Neural cell (in vitro differentiated cells): ENCODE measurements at regions not wholly inside any gene's neighbourhood (a gene's known extent, or its start where the extent isn't known, plus 50 kb on each side); places are given as distances from the start of the nearest gene placed in this dataset.
"Not testable (repeated sequence)": the region's sequence is repeated elsewhere in the genome, so short reads cannot be mapped to it uniquely, and the experiment has no call there.

Experiments
- H2AFZ ChIP-seq: fragments of 200-600, 300-800 bp; sonication (generic), shearing (Covaris generic); 2 replicates; pipeline ENCODE4 v1.6.0; 2014; ENCODE audit warnings: low read depth, mild to moderate bottlenecking, antibody characterized with exemption, low read length, moderate library complexity
- H3F3A ChIP-seq: fragments of 200-600 bp; shearing (Covaris generic); 2 replicates; pipeline ENCODE4 v1.6.1; 2016; ENCODE audit warnings: mild to moderate bottlenecking, moderate library complexity, mixed read lengths, antibody characterized with exemption, low read length; ENCODE audit not compliant: insufficient read depth, poor library complexity, severe bottlenecking
- H3K27ac ChIP-seq: fragments of 200-600, 300-800 bp; sonication (generic), shearing (Covaris generic); 2 replicates; pipeline ENCODE4 v1.5.1; 2014; ENCODE audit warnings: mild to moderate bottlenecking, low read length, moderate library complexity
- H3K27me3 ChIP-seq: fragments of 300-800, 200-600 bp; sonication (generic), shearing (Covaris generic); 2 replicates; pipeline ENCODE4 v1.6.0; 2014; ENCODE audit warnings: mild to moderate bottlenecking, low read depth, low read length, moderate library complexity; ENCODE audit not compliant: insufficient read depth
- H3K36me3 ChIP-seq: fragments of 300-800, 200-600 bp; sonication (generic), shearing (Covaris generic); 2 replicates; pipeline ENCODE4 v1.5.1; 2014; ENCODE audit warnings: mild to moderate bottlenecking, antibody characterized with exemption, low read length, moderate library complexity; ENCODE audit not compliant: insufficient read depth
- H3K4me2 ChIP-seq: fragments of 300-800, 200-600 bp; sonication (generic), shearing (Covaris generic); 2 replicates; pipeline ENCODE4 v1.6.0; 2014; ENCODE audit warnings: mild to moderate bottlenecking, low read length
- H3K4me3 ChIP-seq: fragments of 300-800, 200-600 bp; sonication (generic), shearing (Covaris generic); 2 replicates; pipeline ENCODE4 v1.5.1; 2014; ENCODE audit warnings: mild to moderate bottlenecking, low read length, moderate library complexity
- H3K79me2 ChIP-seq: fragments of 200-600 bp; shearing (Covaris generic); replicated peaks from 2 replicates; pipeline ENCODE4 v1.6.0; 2014; ENCODE audit warnings: mild to moderate bottlenecking, low read length, moderate library complexity; ENCODE audit not compliant: insufficient read depth
- H3K9ac ChIP-seq: fragments of 300-800, 200-600 bp; sonication (generic), shearing (Covaris generic); 2 replicates; pipeline ENCODE4 v1.6.1; 2016; ENCODE audit warnings: mild to moderate bottlenecking, low read length, mixed read lengths
- H3K9me2 ChIP-seq: fragments of 200-600 bp; shearing (Covaris generic); 2 replicates; pipeline ENCODE4 v1.6.1; 2016; ENCODE audit warnings: mild to moderate bottlenecking, low read length, mixed read lengths; ENCODE audit not compliant: insufficient read depth
- H3K9me3 ChIP-seq: fragments of 200-600, 300-800 bp; sonication (generic), shearing (Covaris generic); 2 replicates; pipeline ENCODE4 v1.6.1; 2016; ENCODE audit warnings: mild to moderate bottlenecking, mixed run types, low read length, moderate library complexity, mixed read lengths
- H4K20me1 ChIP-seq: fragments of 200-600 bp; shearing (Covaris generic); 2 replicates; pipeline ENCODE4 v1.6.1; 2016; ENCODE audit warnings: mild to moderate bottlenecking, mixed run types; ENCODE audit not compliant: insufficient read depth
- CTCF ChIP-seq: fragments of 450-650 bp; IDR thresholded peaks from 2 replicates; pipeline ENCODE4 v1.5.1; 2014; ENCODE audit warnings: antibody characterized with exemption, mild to moderate bottlenecking, moderate library complexity; ENCODE audit not compliant: poor library complexity, severe bottlenecking
- EP300 ChIP-seq: fragments of 450-650 bp; conservative IDR thresholded peaks from 2 replicates; pipeline ENCODE4 v1.6.1; 2014; ENCODE audit warnings: antibody characterized with exemption, mild to moderate bottlenecking, moderate library complexity; ENCODE audit not compliant: poor library complexity, severe bottlenecking
- EZH2 ChIP-seq: fragments of 200-600, 300-800 bp; shearing (Covaris generic), sonication (generic); IDR thresholded peaks from 2 replicates; pipeline ENCODE4 v1.6.1; 2014; ENCODE audit warnings: antibody characterized with exemption, low read length, borderline replicate concordance, mild to moderate bottlenecking; ENCODE audit not compliant: insufficient read depth, poor library complexity, severe bottlenecking
- POLR2AphosphoS5 ChIP-seq: IDR thresholded peaks from 2 replicates; pipeline ENCODE4 v1.6.1; 2012
- RAD21 ChIP-seq: fragments of 450-650 bp; conservative IDR thresholded peaks from 2 replicates; pipeline ENCODE4 v1.6.1; 2014; ENCODE audit warnings: antibody characterized with exemption, mild to moderate bottlenecking, moderate library complexity
- REST ChIP-seq: IDR thresholded peaks from 2 replicates; pipeline ENCODE4 v1.6.1; 2012; ENCODE audit warnings: borderline replicate concordance
- SMC3 ChIP-seq: fragments of 450-650 bp; conservative IDR thresholded peaks from 2 replicates; pipeline ENCODE4 v1.6.1; 2014; ENCODE audit warnings: antibody characterized with exemption, mild to moderate bottlenecking, moderate library complexity; ENCODE audit not compliant: poor library complexity
- TAF1 ChIP-seq: IDR thresholded peaks from 2 replicates; pipeline ENCODE4 v1.6.1; 2012; ENCODE audit warnings: low read depth

GRCh38 chr6:68025764-68026163, 609.3 kb upstream of the ADGRB3 start:
- TF ChIP-seq CTCF, result no peak
- TF ChIP-seq REST, result no peak
- no peak for TF ChIP-seq POLR2AphosphoS5
- TF ChIP-seq TAF1, result no peak
- Histone ChIP-seq H3K79me2 (no peaks in the 10 kb centered on the region), H3K36me3 (no peaks in the 10 kb centered on the region), H3K4me3 (no peak overlapping the region), H3K4me2 (no peak overlapping the region), H2AFZ (no peak overlapping the region), H4K20me1 (no peaks in the 10 kb centered on the region), H3K9me2 (no peaks in the 10 kb centered on the region), H3K27me3 (no peaks in the 10 kb centered on the region), H3K27ac (no peak overlapping the region), H3K9ac (no peak overlapping the region), H3F3A (no peaks in the 10 kb centered on the region), H3K9me3 (no peaks in the 10 kb centered on the region)

DNA sequence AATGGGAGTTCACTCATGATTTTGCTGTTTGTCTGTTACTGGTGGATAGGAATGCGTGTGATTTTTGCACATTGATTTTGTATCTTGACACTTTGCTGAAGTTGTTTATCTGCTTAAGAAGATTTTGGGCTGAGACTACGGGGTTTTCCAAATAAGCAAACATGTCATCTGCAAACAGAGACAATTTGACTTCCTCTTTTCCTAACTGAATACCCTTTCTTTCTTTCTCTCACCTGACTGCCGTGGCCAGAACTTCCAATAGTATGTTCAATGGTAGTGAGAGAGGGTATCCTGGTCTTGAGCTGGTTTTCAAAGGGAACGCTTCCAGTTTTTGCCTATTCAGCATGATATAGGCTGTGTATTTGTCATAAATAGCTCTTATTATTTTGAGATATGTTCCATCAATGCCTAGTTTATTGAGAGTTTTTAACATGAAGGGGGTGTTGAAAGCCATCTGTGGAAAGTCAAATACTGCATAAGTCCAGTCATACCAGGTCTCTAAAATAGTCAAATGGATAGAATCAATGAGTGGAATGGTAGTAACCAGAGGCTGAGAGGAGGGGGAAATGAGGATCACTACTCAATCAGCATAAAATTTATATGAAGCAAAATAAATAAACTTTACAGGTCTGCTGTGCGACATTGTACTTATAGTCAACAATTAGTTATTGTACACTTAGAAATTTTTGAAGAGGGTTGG, 610.4 kb upstream of the ADGRB3 start:
- Histone ChIP-seq H3K4me3 (no peak overlapping the region), H3K9me3 (no peaks in the 10 kb centered on the region), H3K27ac (no peak overlapping the region), H2AFZ (no peak overlapping the region), H3K4me2 (no peak overlapping the region), H4K20me1 (no peaks in the 10 kb centered on the region), H3K36me3 (no peaks in the 10 kb centered on the region), H3K9me2 (no peaks in the 10 kb centered on the region), H3F3A (no peaks in the 10 kb centered on the region), H3K27me3 (no peaks in the 10 kb centered on the region), H3K9ac (no peak overlapping the region), H3K79me2 (no peaks in the 10 kb centered on the region)
- TF ChIP-seq CTCF (no peak), EP300 (no peak), EZH2 (no peak), RAD21 (no peak), TAF1 (no peak), SMC3 (no peak), POLR2AphosphoS5 (no peak), REST (no peak)

DNA sequence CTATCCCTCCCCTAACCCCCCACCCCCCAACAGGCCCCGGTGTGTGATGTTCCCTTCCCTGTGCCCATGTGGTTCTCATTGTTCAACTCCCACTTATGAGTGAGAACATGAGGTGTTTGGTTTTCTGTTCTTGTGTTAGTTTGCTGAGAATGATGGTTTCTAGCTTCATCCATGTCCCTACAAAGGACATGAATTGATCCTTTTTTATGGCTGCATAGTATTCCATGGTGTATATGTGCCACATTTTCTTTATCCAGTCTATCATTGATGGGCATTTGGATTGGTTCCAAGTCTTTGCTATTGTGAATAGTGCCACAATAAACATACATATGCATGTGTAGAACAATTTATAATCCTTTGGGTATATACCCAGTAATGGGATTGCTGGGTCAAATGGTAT, 612.1 kb upstream of the ADGRB3 start:
- not testable (repeated sequence) for H3K4me2 ChIP-seq, H3K27ac ChIP-seq, H3K27me3 ChIP-seq, H3F3A ChIP-seq, H4K20me1 ChIP-seq, H2AFZ ChIP-seq, H3K4me3 ChIP-seq, H3K79me2 ChIP-seq, H3K9me3 ChIP-seq, H3K9ac ChIP-seq, H3K9me2 ChIP-seq, H3K36me3 ChIP-seq
